Uterus (tissue), 2 donors: ENCODE measurements at regions not wholly inside any gene's neighbourhood (a gene's known extent, or its start where the extent isn't known, plus 50 kb on each side); places are given as distances from the start of the nearest gene placed in this dataset.

Experiments
- CTCF ChIP-seq, 4 experiments: fragments of 200-600 bp in 2 of 4; fragments of 450-650 bp in 2 of 4; sonication (generic) in 2 of 4; IDR thresholded peaks; one replicate each; pipeline ENCODE4 v1.5.1; 2016 to 2019; ENCODE audit warnings: antibody characterized with exemption in 4 of 4, mild to moderate bottlenecking in 2 of 4, moderate library complexity in 1 of 4
- POLR2A ChIP-seq, 2 donors: fragments of 450-650 bp; IDR thresholded peaks; one replicate each; pipeline ENCODE4 v1.6.1; 2016; ENCODE audit warnings: antibody characterized with exemption in 2 of 2, mild to moderate bottlenecking in 1 of 2, moderate library complexity in 1 of 2

DNA sequence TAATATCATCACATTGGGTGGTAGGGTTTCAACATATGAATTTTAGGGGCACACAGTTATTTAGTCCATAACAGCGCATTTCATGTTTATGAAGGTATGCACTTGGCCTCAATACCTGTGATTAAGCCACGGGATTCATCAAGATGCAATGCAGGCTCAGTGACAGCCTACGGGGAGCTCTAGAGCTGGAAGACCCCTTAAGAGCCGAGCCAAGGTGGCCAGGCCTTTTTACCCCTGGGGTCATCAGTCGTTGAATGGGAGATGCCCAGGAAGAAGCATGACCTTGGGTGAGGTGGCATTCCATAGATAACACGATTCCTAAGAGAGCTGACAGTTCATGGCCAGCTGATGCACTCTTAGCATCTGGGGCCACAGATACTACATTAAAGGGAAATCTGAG, 380.0 kb downstream of the ZNF536 start:
- TF ChIP-seq CTCF (IDR thresholded peaks at IDR 0.05) (no peak), POLR2A (IDR thresholded peaks at IDR 0.05) (no peak)
